SHP77 (cell line): ENCODE measurements at regions not wholly inside any gene's neighbourhood (a gene's known extent, or its start where the extent isn't known, plus 50 kb on each side); places are given as distances from the start of the nearest gene placed in this dataset.
"Not testable (repeated sequence)": the region's sequence is repeated elsewhere in the genome, so short reads cannot be mapped to it uniquely, and the experiment has no call there.

ENCODE experiments used
- DNase-seq, 2 experiments: peaks; one replicate each; lab custom pipeline; 2025; lab: John Stamatoyannopoulos, UW

- no peak for DNase-seq
Observed at GRCh38 chr13:83485101-83485500, 397.2 kb downstream of the SLITRK1 start.

GRCh38 chr13:83471011-83471410 is 411.3 kb downstream of the SLITRK1 start:
- DNase-seq = no peak

DNA sequence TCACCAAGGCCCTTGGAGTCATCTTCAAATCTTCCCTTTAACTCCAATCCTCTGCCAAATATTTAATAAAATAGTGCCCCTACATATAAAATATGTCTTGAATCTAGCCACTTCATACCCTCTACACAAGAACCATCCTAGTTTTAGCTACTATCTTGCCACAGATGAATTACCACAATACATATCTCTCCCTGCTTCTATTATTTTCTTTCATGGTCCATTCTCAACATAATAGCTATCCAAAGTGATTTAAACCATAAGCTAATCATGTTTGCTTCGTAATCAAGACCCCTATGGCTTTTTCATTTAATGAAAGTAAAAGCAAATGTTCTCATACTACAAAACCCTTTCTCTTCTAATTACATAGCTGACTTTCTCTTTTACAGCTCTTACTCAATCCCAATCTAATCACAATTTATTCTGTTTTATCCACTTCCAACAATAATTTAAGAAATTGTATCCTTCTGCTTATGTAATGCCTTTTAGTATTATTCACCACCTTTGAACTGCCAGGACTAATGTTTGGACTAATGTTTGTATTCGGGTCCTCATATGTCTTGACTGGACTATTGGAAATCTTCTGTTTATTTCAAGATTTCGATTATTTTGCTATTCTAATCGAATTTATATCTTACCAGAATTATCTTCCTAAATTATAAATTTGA is 412.0 kb downstream of the SLITRK1 start:
- DNase-seq = no peak

- no peak for DNase-seq
Observed at GRCh38 chr13:83453723-83454122, 428.6 kb downstream of the SLITRK1 start.

DNA sequence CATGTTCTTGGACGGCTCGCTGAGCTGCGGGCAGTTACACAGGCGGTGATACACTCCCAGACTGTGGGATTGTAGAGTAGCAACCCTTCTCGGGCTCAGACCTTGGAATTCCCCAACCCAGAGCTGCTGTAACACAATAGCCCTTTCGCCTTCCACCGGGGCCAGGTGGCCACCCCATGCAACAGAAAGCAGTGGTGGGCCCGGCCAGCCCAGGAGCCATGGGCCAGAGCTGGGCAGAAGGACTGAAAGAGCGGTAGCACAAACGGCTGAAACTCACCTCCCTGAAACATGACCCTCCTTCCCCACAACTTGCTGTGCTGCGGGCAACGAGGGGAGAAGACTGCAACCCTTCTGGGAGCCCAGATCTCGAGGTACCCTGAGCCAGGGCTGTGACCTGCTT is 429.0 kb downstream of the SLITRK1 start:
- no peak for DNase-seq

DNA sequence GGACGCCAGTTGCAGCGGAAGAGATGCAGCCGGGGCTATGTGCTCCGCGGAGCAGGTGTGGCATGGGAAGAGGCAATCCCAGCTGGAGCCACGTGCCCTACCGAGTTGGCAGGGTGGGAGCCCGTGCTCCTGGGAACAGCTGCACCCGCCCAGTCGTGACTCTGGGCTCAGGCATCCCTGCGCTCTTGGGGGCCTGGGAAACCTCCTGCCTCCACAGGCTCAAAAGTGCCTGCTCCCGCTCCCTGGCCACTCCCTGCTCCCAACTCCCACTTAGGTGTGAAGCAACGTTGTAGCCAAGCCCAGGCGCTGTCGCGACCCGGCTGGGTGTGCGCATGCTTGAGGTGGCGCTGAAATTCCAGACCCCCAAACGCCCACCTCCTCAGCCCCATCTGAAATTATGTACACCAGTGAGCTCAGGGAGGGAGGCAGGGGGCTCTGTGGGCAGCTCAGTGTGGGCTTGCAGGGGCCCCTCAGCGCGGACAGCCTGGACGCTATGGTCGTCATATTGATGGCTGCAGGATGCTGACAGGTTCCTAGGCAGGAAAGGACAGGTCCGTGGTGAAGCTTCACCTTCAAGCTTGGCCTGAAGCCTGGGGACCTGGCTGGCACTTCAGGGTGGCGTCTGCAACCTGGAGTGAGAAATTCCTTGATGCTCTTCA is 429.9 kb downstream of the SLITRK1 start:
- no peak for DNase-seq

GRCh38 chr13:83450591-83450990 is 431.7 kb downstream of the SLITRK1 start:
- DNase-seq = no peak

DNA sequence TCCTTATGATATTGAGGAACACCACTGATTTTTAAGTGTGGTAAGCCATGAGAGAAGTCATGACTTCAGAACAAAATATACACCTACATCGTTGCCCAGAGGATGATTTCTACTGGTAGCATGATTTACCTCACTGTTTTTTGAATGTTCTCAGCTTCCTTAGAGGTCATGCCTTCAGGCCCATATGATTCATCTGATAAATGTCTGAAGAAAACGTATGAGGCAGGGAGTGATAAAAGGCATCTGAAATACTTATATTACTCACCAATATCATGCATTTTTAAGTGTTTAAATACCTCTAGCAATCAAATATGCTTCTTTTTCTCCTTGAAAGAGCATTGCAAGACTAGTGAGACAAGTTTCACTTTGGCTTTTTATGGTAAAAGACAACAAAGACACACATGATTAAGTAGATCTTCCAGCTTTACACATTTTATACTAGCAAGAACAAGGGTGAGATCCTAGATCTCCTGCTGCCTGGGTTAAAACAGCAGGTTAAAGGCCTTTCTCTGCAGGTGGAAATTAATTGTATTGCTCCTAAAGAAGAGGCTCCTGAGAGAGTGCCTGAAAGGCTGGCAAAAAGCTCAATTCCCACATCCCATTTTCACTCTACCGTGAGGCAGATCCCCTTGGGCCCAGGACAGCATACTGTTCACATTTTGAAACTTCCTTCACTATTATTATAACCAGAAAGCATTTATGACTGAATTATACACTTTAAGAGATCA is 432.4 kb downstream of the SLITRK1 start:
- DNase-seq = no peak

DNA sequence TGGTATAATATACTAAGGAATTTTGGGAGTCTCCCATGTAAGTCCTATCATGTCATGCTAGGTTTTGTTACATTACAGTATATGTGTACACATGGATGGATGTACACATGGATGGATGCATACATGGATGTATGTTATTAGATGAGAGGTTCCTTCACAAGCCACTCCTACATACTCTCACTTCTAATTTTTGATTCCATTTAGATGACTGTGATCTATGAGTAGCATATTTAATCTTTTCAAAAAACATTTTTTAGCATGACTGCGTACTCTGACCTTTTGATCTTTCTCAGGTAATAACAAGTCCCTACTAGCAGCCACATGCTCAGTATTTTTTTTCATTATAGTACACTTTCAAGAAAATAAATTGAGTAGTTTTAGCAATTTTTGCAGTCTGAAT is 441.8 kb downstream of the SLITRK1 start:
- DNase-seq = no peak

- not testable (repeated sequence) for DNase-seq
Observed at GRCh38 chr13:83439464-83439863, 442.8 kb downstream of the SLITRK1 start.

GRCh38 chr13:83423861-83424260 is 458.4 kb downstream of the SLITRK1 start:
- no peak for DNase-seq

DNA sequence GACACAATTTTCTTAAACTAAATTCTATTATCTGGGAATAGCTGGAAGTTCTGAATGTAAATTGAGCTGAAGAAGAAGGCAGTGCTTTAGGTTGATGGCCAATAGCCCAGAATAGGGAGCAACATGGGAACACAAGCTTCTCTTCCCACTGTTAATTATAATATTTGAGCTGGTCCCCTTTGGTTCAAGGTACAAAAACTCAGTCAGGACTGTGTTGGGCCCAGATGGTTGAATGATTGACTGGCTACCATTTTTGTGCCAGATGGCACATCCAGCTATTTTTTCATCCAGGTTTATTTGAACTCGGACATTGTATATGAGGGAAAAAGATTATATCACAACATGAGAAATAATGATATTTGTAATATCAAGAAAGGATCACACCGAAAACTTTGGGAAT is 458.9 kb downstream of the SLITRK1 start:
- DNase-seq = no peak

GRCh38 chr13:83414393-83414792 is 467.9 kb downstream of the SLITRK1 start:
- DNase-seq = no peak

- DNase-seq = no peak
Observed at GRCh38 chr13:83386609-83387008, 495.7 kb downstream of the SLITRK1 start.

- DNase-seq = no peak
Observed at GRCh38 chr13:83378908-83379307, 503.4 kb downstream of the SLITRK1 start.

GRCh38 chr13:83377491-83377890 is 504.8 kb downstream of the SLITRK1 start:
- DNase-seq = no peak

GRCh38 chr13:83372786-83373185 is 509.5 kb downstream of the SLITRK1 start:
- DNase-seq = no peak

GRCh38 chr13:83365723-83366122 is 516.6 kb downstream of the SLITRK1 start:
- no peak for DNase-seq

DNA sequence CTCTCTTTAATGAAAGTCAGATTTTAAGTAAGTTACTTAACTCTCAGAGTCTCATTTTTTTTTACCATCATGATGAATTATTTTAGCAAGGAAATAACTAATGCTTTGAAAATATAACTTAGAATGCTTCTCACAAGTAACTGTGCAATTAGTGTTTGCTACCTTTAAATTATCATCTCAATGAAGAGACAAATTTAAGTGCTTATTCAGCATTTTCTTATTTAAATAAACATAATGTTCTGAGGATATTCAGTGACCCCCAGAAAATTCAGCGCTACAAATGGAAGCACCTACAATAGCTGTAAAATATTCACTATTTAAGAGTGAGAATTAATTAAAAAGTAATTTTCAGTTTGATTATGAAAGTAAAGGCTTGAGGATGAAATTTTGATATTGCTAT is 527.2 kb downstream of the SLITRK1 start:
- DNase-seq = no peak

- DNase-seq = no peak
Observed at GRCh38 chr13:83352391-83352790, 529.9 kb downstream of the SLITRK1 start.

DNA sequence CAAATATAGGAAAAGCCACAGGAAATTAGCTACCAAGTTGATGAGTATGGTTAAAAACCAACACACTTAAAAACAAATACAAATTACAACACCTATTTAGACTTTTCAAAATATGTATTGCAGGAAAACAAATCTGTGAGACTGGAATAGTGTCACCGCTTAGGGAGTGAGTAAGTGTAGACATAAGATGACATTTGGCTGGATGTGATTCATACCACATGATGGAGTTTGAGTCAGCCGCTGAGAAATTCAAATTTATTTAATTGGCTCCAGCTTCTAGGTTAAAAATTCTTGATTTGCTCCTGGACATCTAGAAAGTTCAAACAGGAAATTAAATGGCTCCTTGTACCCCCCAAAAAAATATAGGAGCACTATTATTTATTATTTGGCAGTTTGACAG is 531.7 kb downstream of the SLITRK1 start:
- DNase-seq = no peak

DNA sequence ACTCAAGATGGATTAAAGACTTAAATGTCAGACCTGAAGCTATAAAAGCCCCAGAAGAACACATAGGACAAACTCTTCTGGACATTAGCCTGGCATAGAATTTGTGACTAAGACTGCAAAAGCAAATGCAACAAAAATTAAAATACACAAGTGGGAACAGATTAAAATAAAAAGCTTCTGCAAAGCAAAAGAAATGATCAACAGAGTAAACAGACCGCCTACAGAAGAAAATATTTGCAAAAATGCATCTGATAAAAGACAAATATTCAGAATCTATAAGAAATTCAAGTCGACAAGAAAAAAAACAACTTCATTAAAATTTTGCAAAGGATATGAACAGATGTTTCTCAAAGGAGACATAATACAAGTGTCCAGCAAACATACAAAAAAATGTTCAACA is 537.8 kb downstream of the SLITRK1 start:
- no peak for DNase-seq

DNA sequence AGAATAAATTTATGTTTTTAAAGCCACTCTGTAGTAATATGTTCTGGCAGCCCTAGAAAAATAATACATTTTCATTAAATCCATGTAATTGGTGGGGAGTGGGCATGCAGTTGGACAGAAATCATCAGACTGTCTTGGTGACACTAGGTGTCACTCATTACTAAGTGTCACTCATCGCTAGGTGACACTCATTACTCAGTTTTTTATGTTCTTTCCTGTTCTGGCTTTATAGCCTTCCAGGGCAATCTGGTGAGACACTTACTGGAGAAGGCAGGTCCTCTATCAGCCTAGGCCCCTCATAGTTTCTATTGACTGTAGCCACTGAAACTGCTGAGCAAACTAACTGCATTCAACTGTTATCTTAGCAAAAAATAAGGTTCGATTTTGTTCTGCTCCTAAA is 542.1 kb downstream of the SLITRK1 start:
- DNase-seq = peak; percentile 13 to 24
